Keratinocyte (primary cell): ENCODE measurements at regions not wholly inside any gene's neighbourhood (a gene's known extent, or its start where the extent isn't known, plus 50 kb on each side); places are given as distances from the start of the nearest gene placed in this dataset.

ENCODE experiments used
- DNase-seq: peaks from one replicate; pipeline ENCODE4 v3.0.0-alpha.2; 2011; ENCODE audit warnings: low read depth, missing footprints, low spot score
- FAIRE-seq: peaks from 2 replicates; lab custom pipeline; 2011; peaks lifted over from hg19 to GRCh38; lab: Jason Lieb, UNC
- H2AFZ ChIP-seq: 2 replicates; pipeline ENCODE4 v1.6.0; 2012; ENCODE audit warnings: low read length, control low read depth, inconsistent platforms; ENCODE audit not compliant: control insufficient read depth
- H3K27ac ChIP-seq: 2 replicates; pipeline ENCODE4 v1.5.1; 2011; ENCODE audit warnings: low read length; ENCODE audit not compliant: control insufficient read depth, insufficient read depth
- H3K27me3 ChIP-seq: 3 replicates; pipeline ENCODE4 v1.6.0; 2011; ENCODE audit warnings: low read length; ENCODE audit not compliant: control insufficient read depth, insufficient read depth; ENCODE audit errors: extremely low read depth
- H3K36me3 ChIP-seq, 2 experiments: 2 replicates in 1 of 2; 3 replicates in 1 of 2; pipeline ENCODE4 v1.5.1; 2011; ENCODE audit warnings: low read length in 2 of 2, mild to moderate bottlenecking in 1 of 2; ENCODE audit not compliant: control insufficient read depth in 2 of 2, insufficient read depth in 2 of 2; ENCODE audit errors: extremely low read depth in 1 of 2
- H3K4me1 ChIP-seq: 3 replicates; pipeline ENCODE4 v1.5.1; 2011; ENCODE audit warnings: low read length; ENCODE audit not compliant: control insufficient read depth, insufficient read depth; ENCODE audit errors: extremely low read depth
- H3K4me2 ChIP-seq: 3 replicates; pipeline ENCODE4 v1.6.0; 2011; ENCODE audit warnings: low read depth, low read length; ENCODE audit not compliant: control insufficient read depth, insufficient read depth; ENCODE audit errors: extremely low read depth
- H3K4me3 ChIP-seq, 3 experiments: fragments of 200-600 bp in 1 of 3; sonication (generic) in 1 of 3; 2 replicates in 2 of 3; 3 replicates in 1 of 3; pipeline ENCODE4 v1.5.1; 2011 to 2016; ENCODE audit warnings: low read length in 3 of 3, mild to moderate bottlenecking in 3 of 3, control low read depth in 2 of 3, inconsistent platforms in 1 of 3, low read depth in 1 of 3, mixed read lengths in 1 of 3, mixed run types in 1 of 3, moderate library complexity in 1 of 3; ENCODE audit not compliant: control insufficient read depth in 2 of 3, insufficient read depth in 2 of 3; ENCODE audit errors: extremely low read depth in 1 of 3
- H3K79me2 ChIP-seq: 2 replicates; pipeline ENCODE4 v1.6.0; 2012; ENCODE audit warnings: low read length; ENCODE audit not compliant: control insufficient read depth, insufficient read depth
- H3K9ac ChIP-seq: 3 replicates; pipeline ENCODE4 v1.6.0; 2011; ENCODE audit warnings: low read length; ENCODE audit not compliant: control insufficient read depth, insufficient read depth; ENCODE audit errors: extremely low read depth
- H3K9me1 ChIP-seq: 3 replicates; pipeline ENCODE4 v1.6.0; 2011; ENCODE audit warnings: low read length; ENCODE audit not compliant: control insufficient read depth, insufficient read depth; ENCODE audit errors: extremely low read depth
- H3K9me3 ChIP-seq: 2 replicates; pipeline ENCODE4 v1.5.1; 2012; ENCODE audit warnings: low read depth, low read length; ENCODE audit not compliant: control insufficient read depth
- H4K20me1 ChIP-seq: 3 replicates; pipeline ENCODE4 v1.6.0; 2011; ENCODE audit warnings: low read length; ENCODE audit not compliant: control insufficient read depth, insufficient read depth; ENCODE audit errors: extremely low read depth
- CTCF ChIP-seq, 3 experiments: IDR thresholded peaks in 1 of 3; conservative IDR thresholded peaks in 1 of 3; optimal IDR thresholded peaks in 1 of 3; 2 replicates in 2 of 3; 3 replicates in 1 of 3; pipeline versions ENCODE3 to v1.5.1; 2011; ENCODE audit warnings: low read length in 3 of 3, mild to moderate bottlenecking in 3 of 3, moderate library complexity in 2 of 3, control low read depth in 1 of 3, inconsistent platforms in 1 of 3; ENCODE audit not compliant: insufficient read depth in 2 of 3; ENCODE audit errors: extremely low read depth in 1 of 3
- EZH2 ChIP-seq: IDR thresholded peaks from one replicate; pipeline ENCODE4 v1.6.1; 2012; ENCODE audit warnings: inconsistent platforms, mild to moderate bottlenecking, low read length, moderate library complexity
- dilution Hi-C: fragments of 300-500 bp; cut with MboI; formaldehyde crosslinking; loops from one replicate; pipeline ENCODE4 v1.7.0; 2020; ENCODE audit warnings: low sequenced_read_pairs; ENCODE audit not compliant: extremely low pct_ligation_motif_present

DNA sequence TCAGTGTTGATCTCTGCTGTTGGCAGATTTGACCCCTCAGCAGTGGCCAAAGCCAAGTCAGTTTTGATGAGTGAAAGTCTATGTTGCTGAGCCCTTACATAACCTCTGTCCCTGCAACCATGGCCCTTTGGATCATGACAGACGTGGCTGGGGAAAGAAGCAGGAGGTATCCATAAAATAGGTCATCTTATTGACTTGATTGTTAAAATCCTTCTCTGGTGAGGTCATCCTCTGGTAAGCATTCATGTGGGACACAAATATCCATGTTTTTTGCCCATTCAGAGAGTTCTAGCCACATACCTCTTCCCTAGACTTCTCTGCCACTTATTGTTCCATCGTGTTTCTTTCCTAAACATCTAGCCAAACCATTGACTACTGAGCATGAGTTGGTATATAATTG, 251.9 kb upstream of the PTER start:
- no peaks in the 10 kb centered on the region for H3K9me1 ChIP-seq
- dilution Hi-C loops = no loop called here
- no peaks in the 10 kb centered on the region for H4K20me1 ChIP-seq
- no peaks in the 10 kb centered on the region for H3K27me3 ChIP-seq
- DNase-seq = no peak
- H3K9ac ChIP-seq = no peak overlapping the region
- H3K4me3 ChIP-seq = no peak overlapping the region
- no peaks in the 10 kb centered on the region for H3K9me3 ChIP-seq
- H3K4me2 ChIP-seq = no peak overlapping the region
- H3K27ac ChIP-seq = no peak overlapping the region
- FAIRE-seq = no peak
- no peak overlapping the region for H2AFZ ChIP-seq
- H3K36me3 ChIP-seq = no peaks in the 10 kb centered on the region
- no peaks in the 10 kb centered on the region for H3K79me2 ChIP-seq
- H3K4me1 ChIP-seq = no peaks in the 10 kb centered on the region
- no peak for TF ChIP-seq EZH2
- no peak for TF ChIP-seq CTCF (optimal IDR thresholded peaks at IDR 0.05 in 1 of 3, IDR thresholded peaks at IDR 0.05 in 1 of 3, conservative IDR thresholded peaks at IDR 0.05 in 1 of 3; ENCODE audit: extremely low read depth in 1 of 3, insufficient read depth in 2 of 3, low read length in 3 of 3)

- no peak for TF ChIP-seq EZH2
- no peak for TF ChIP-seq CTCF (optimal IDR thresholded peaks at IDR 0.05 in 1 of 3, IDR thresholded peaks at IDR 0.05 in 1 of 3, conservative IDR thresholded peaks at IDR 0.05 in 1 of 3; ENCODE audit: extremely low read depth in 1 of 3, insufficient read depth in 2 of 3, low read length in 3 of 3)
- H3K9me3 ChIP-seq = no peaks in the 10 kb centered on the region
These were observed 250.2 kb upstream of the PTER start for GRCh38 chr10:16186564-16186963.

More at GRCh38 chr10:16186564-16186963, 250.2 kb upstream of the PTER start:
- Histone ChIP-seq H3K27ac (no peak overlapping the region), H3K4me3 (no peak overlapping the region), H3K79me2 (no peaks in the 10 kb centered on the region), H3K9me1 (no peaks in the 10 kb centered on the region), H3K27me3 (no peaks in the 10 kb centered on the region), H3K9ac (no peak overlapping the region), H2AFZ (no peak overlapping the region), H3K4me2 (no peak overlapping the region), H4K20me1 (no peaks in the 10 kb centered on the region), H3K36me3 (no peaks in the 10 kb centered on the region), H3K4me1 (no peaks in the 10 kb centered on the region)
- DNase-seq = no peak
- FAIRE-seq = no peak
- dilution Hi-C loops = no loop called here
